ENCODE measurements at regions not wholly inside any gene's neighbourhood (a gene's known extent, or its start where the extent isn't known, plus 50 kb on each side); places are given as distances from the start of the nearest gene placed in this dataset.

GRCh38 chr10:65710306-65710705 is 1215.5 kb upstream of the LRRTM3 start:
- TF ChIP-seq POLR2A (IDR thresholded peaks at IDR 0.05): no peak
- TF ChIP-seq CTCF (IDR thresholded peaks at IDR 0.05): no peak
